ENCODE measurements at regions not wholly inside any gene's neighbourhood (a gene's known extent, or its start where the extent isn't known, plus 50 kb on each side); places are given as distances from the start of the nearest gene placed in this dataset.
A peak's percentile ranks its signal among the peaks of the same experiment; 100 is the strongest.
"Not testable (repeated sequence)": the region's sequence is repeated elsewhere in the genome, so short reads cannot be mapped to it uniquely, and the experiment has no call there.

GRCh38 chr10:23530079-23530478 lies 91.2 kb downstream of the OTUD1 start:
- H3K36me3 Mint-ChIP-seq, result no peaks in the 10 kb centered on the region
- H3K4me3 Mint-ChIP-seq, result no peak overlapping the region
- H3K4me1 Mint-ChIP-seq (ENCODE audit: low read depth), result peaks cover 29% of the 10 kb centered on the region
- H3K27ac Mint-ChIP-seq, result no peak overlapping the region
- no peaks in the 10 kb centered on the region for H3K27me3 Mint-ChIP-seq
- H3K9me3 Mint-ChIP-seq (ENCODE audit: low read depth), result no peaks in the 10 kb centered on the region

DNA sequence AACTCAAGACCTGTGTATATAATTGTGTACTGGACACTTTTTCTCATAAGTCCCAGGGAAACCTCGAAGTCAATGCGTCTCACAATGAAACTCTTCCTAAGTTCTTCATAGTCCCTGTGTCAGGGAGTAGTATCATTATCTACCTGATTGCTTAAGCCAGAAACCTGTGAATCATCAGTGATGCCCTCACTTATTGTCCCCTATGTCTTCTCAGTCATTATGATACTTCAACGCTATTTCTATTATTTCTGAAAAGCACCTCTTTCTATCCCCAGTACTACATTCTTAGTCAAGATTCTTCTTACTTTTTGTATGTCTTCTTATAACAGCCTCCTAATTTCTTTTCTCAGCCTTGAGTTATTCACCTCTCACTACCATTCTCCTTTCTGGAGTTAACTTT lies 94.3 kb downstream of the OTUD1 start:
- Mint-ChIP-seq H3K4me3 (no peak overlapping the region), H3K27me3 (no peaks in the 10 kb centered on the region), H3K9me3 (ENCODE audit: low read depth) (no peaks in the 10 kb centered on the region), H3K27ac (peak overlapping the region; percentile 1), H3K4me1 (ENCODE audit: low read depth) (peaks cover 50% of the 10 kb centered on the region), H3K36me3 (peaks cover 5% of the 10 kb centered on the region)

DNA sequence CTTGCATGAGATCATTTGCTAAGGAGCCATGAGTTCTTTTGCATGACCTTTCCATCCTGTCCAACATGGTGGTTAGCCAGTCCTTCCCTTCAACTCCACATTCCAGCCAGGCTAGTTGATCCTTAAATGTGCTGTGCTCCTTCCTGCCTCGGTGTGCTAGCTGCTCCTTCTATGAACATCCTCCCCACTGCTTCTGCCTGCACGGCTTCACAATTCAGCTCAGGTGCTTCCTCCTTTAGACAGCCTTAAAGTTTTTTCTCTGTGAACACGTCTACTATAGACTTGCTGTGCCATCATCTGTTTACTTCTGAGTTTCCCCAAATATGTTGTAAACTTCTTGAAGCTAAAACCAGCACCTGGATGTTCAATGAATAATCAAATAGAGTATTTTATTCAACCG lies 95.5 kb downstream of the OTUD1 start:
- peaks cover 11% of the 10 kb centered on the region for H3K36me3 Mint-ChIP-seq
- H3K9me3 Mint-ChIP-seq (ENCODE audit: low read depth), result peaks cover 8% of the 10 kb centered on the region
- peaks cover 55% of the 10 kb centered on the region for H3K4me1 Mint-ChIP-seq (ENCODE audit: low read depth)
- peak overlapping the region; percentile 25 for H3K4me3 Mint-ChIP-seq
- peak overlapping the region; percentile 52 for H3K27ac Mint-ChIP-seq
- no peaks in the 10 kb centered on the region for H3K27me3 Mint-ChIP-seq

DNA sequence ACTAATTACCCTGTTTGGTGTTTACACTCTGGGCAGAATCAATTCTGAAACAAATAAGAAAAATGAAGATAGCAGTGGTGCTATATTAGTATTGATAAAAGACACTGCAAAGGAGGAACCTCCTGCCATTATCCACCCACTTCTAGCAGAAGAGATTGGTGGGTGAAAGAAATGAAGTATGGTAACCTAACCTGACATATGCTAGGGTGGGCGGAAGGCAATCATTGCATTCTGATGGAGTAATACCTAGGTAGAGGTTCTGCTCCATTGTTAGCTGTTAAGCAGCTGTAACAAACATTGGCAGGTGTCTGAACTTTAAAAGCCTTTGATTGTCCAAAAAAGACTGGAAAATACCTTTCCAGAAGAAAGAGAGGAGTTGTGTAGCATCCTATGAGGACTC lies 95.9 kb downstream of the OTUD1 start:
- H3K4me3 Mint-ChIP-seq, result no peak overlapping the region
- H3K27me3 Mint-ChIP-seq, result no peaks in the 10 kb centered on the region
- H3K4me1 Mint-ChIP-seq (ENCODE audit: low read depth), result peaks cover 60% of the 10 kb centered on the region
- peaks cover 11% of the 10 kb centered on the region for H3K9me3 Mint-ChIP-seq (ENCODE audit: low read depth)
- peaks cover 11% of the 10 kb centered on the region for H3K36me3 Mint-ChIP-seq
- peak overlapping the region; percentile 52 for H3K27ac Mint-ChIP-seq

- no peak overlapping the region for H3K4me3 Mint-ChIP-seq
- H3K9me3 Mint-ChIP-seq (ENCODE audit: low read depth), result peaks cover 11% of the 10 kb centered on the region
- peaks cover 66% of the 10 kb centered on the region for H3K4me1 Mint-ChIP-seq (ENCODE audit: low read depth)
- H3K36me3 Mint-ChIP-seq, result peaks cover 11% of the 10 kb centered on the region
- H3K27me3 Mint-ChIP-seq, result no peaks in the 10 kb centered on the region
- H3K27ac Mint-ChIP-seq, result peak overlapping the region; percentile 55
Measured at GRCh38 chr10:23535381-23535780, 96.5 kb downstream of the OTUD1 start.

GRCh38 chr10:23538968-23539367 lies 100.1 kb downstream of the OTUD1 start:
- peaks cover 11% of the 10 kb centered on the region for H3K9me3 Mint-ChIP-seq (ENCODE audit: low read depth)
- peaks cover 73% of the 10 kb centered on the region for H3K4me1 Mint-ChIP-seq (ENCODE audit: low read depth)
- H3K36me3 Mint-ChIP-seq, result peaks cover 11% of the 10 kb centered on the region
- peak overlapping the region; percentile 80 for H3K27ac Mint-ChIP-seq
- H3K27me3 Mint-ChIP-seq, result no peaks in the 10 kb centered on the region
- H3K4me3 Mint-ChIP-seq, result peak overlapping the region; percentile 52

DNA sequence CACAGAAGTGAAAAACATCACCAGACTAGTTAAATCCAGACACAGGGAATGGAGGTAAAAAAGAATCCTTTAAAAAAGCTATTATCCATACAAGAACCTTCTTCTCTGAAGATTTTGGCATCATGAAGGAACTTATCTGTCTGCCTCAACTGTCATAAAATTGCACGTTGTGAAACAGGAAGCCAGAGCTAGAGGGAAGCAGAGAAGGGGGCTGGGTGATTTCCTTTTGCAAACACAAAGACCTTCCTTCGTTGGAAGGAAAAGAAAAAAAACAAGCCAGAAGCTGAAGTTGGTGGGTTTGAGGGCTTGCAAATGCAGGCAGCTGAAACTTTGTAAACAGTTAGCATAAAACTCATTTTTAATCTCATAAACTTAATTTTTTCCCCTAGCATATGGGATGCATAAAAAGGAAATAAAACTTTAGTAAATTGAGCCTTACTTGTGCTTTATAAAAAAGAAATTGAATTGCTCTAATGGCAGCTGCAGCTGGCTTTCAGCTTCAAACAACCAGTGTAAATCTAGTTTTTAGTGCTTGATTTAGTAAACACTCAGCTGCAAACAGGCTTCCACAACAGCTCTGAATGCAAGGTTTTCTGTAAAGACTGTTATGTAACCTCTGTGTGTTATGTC lies 101.6 kb downstream of the OTUD1 start:
- H3K4me3 Mint-ChIP-seq, result peak overlapping the region; percentile 39
- peaks cover 11% of the 10 kb centered on the region for H3K9me3 Mint-ChIP-seq (ENCODE audit: low read depth)
- H3K27me3 Mint-ChIP-seq, result no peaks in the 10 kb centered on the region
- peaks cover 11% of the 10 kb centered on the region for H3K36me3 Mint-ChIP-seq
- peak overlapping the region; percentile 80 for H3K27ac Mint-ChIP-seq
- peaks cover 64% of the 10 kb centered on the region for H3K4me1 Mint-ChIP-seq (ENCODE audit: low read depth)

GRCh38 chr10:23543691-23544380 lies 105.0 kb downstream of the OTUD1 start:
- no peak overlapping the region for H3K27ac Mint-ChIP-seq
- no peak overlapping the region for H3K4me3 Mint-ChIP-seq
- H3K36me3 Mint-ChIP-seq, result peaks cover 4% of the 10 kb centered on the region
- no peaks in the 10 kb centered on the region for H3K27me3 Mint-ChIP-seq
- H3K9me3 Mint-ChIP-seq (ENCODE audit: low read depth), result peaks cover 6% of the 10 kb centered on the region
- peaks cover 48% of the 10 kb centered on the region for H3K4me1 Mint-ChIP-seq (ENCODE audit: low read depth)

- H3K27me3 Mint-ChIP-seq; H3K9me3 Mint-ChIP-seq (ENCODE audit: low read depth); H3K4me3 Mint-ChIP-seq; H3K36me3 Mint-ChIP-seq; H3K27ac Mint-ChIP-seq: not testable (repeated sequence)
- peaks cover 28% of the 10 kb centered on the region for H3K4me1 Mint-ChIP-seq (ENCODE audit: low read depth)
Measured at GRCh38 chr10:23545866-23546265, 107.0 kb downstream of the OTUD1 start.

DNA sequence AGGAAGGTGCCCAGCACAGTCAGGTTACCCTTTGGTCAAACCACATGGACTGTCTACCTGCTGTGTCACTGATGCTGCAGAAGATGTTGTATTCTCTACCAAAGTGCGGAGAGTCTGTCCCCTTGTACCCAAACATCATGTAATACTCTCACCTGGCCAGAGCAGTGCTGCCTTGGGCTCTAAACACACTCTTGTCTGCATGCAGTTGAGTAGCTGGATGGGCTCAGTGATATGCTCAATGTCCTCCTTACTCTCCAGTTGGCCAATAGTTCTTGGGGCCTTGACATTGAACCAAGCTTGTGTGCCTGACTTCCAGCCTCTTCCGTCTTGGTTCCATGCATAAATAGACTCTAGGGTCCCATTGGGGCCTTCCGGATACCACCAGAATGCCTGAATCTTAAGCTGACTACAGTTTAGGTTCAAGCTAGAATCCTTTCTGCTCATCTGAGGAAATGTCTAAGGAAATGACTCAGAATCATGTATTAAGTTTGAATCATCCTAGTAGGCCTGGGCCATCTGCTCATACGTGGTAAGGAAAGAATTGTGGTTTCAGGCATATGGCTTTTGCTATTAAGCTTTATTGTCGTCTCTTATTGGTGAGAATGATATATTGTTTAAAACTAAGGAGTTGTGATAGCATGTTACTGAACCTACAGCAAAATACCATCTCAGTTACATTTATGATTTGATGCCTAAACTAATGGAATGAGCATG lies 118.0 kb downstream of the OTUD1 start:
- no peak overlapping the region for H3K4me3 Mint-ChIP-seq

GRCh38 chr10:23557777-23558176 lies 118.9 kb downstream of the OTUD1 start:
- Mint-ChIP-seq H3K4me3 (no peak overlapping the region), H3K4me1 (ENCODE audit: low read depth) (peaks cover 15% of the 10 kb centered on the region), H3K27ac (no peak overlapping the region), H3K27me3 (peaks cover 1% of the 10 kb centered on the region), H3K9me3 (ENCODE audit: low read depth) (peaks cover 4% of the 10 kb centered on the region), H3K36me3 (peaks cover 6% of the 10 kb centered on the region)

More for the DNA sequence above, 118.0 kb downstream of the OTUD1 start:
- no peaks in the 10 kb centered on the region for H3K9me3 Mint-ChIP-seq (ENCODE audit: low read depth)
- H3K27ac Mint-ChIP-seq, result peak overlapping the region; percentile 47
- peaks cover 15% of the 10 kb centered on the region for H3K4me1 Mint-ChIP-seq (ENCODE audit: low read depth)
- H3K36me3 Mint-ChIP-seq, result peaks cover 3% of the 10 kb centered on the region
- no peaks in the 10 kb centered on the region for H3K27me3 Mint-ChIP-seq

DNA sequence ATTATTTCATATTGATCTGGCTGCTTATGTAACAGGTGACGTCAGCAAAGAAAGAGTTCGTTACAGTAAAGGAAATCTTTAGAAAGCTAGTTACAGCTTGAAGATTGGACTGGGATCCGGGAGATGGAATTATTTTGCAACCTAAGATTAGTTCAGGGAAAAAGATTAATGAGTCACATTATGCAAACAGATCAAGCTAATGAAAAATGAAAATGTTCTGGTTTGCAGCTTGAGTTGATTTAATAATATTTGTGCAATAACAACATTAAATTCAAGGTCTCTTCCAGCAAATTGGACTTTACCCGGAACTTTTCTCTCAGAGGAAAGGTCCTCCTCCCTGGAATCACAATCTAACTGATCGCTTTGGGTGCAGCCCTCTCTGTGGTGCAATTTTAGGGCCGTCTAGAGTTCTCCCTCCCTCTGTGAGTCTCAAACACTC lies 119.5 kb downstream of the OTUD1 start:
- no peak overlapping the region for H3K27ac Mint-ChIP-seq
- no peak overlapping the region for H3K4me3 Mint-ChIP-seq

GRCh38 chr10:23568996-23569395 lies 130.1 kb downstream of the OTUD1 start:
- peaks cover 14% of the 10 kb centered on the region for H3K36me3 Mint-ChIP-seq
- no peak overlapping the region for H3K27ac Mint-ChIP-seq
- H3K4me3 Mint-ChIP-seq, result no peak overlapping the region
- no peaks in the 10 kb centered on the region for H3K4me1 Mint-ChIP-seq (ENCODE audit: low read depth)
- H3K27me3 Mint-ChIP-seq, result no peaks in the 10 kb centered on the region
- H3K9me3 Mint-ChIP-seq (ENCODE audit: low read depth), result peaks cover 16% of the 10 kb centered on the region

More for the DNA sequence above, 119.5 kb downstream of the OTUD1 start:
- peaks cover 4% of the 10 kb centered on the region for H3K9me3 Mint-ChIP-seq (ENCODE audit: low read depth)
- H3K36me3 Mint-ChIP-seq, result peaks cover 6% of the 10 kb centered on the region
- H3K4me1 Mint-ChIP-seq (ENCODE audit: low read depth), result peaks cover 15% of the 10 kb centered on the region
- peaks cover 1% of the 10 kb centered on the region for H3K27me3 Mint-ChIP-seq

DNA sequence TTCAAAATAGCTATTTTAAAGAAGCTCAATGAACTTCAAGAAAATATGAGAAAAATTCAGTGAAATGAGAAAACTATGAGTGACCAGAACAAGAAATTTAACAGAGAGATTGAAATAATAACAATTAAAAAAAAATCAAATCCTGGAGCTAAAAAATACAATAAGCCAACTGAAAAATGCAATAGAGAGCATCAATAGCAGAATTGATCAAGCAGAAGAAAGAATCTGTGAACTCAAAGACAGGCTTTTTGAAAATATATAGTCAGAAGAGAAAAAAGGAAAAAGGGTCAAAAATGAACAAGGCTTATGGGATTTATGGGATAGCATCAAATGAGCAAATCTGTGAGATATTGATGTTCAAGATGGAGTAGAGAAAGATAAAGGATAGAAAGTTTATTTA lies 133.0 kb downstream of the OTUD1 start:
- Mint-ChIP-seq H3K9me3 (ENCODE audit: low read depth) (peaks cover 16% of the 10 kb centered on the region), H3K36me3 (peaks cover 10% of the 10 kb centered on the region), H3K27ac (no peak overlapping the region), H3K27me3 (no peaks in the 10 kb centered on the region), H3K4me1 (ENCODE audit: low read depth) (no peaks in the 10 kb centered on the region), H3K4me3 (no peak overlapping the region)

- Mint-ChIP-seq H3K4me1 (ENCODE audit: low read depth) (no peaks in the 10 kb centered on the region), H3K27me3 (peaks cover 1% of the 10 kb centered on the region), H3K36me3 (no peaks in the 10 kb centered on the region), H3K27ac (no peak overlapping the region), H3K4me3 (no peak overlapping the region), H3K9me3 (ENCODE audit: low read depth) (no peaks in the 10 kb centered on the region)
Measured at GRCh38 chr10:23581906-23582450, 143.1 kb downstream of the OTUD1 start.
